ENCODE measurements at regions not wholly inside any gene's neighbourhood (a gene's known extent, or its start where the extent isn't known, plus 50 kb on each side); places are given as distances from the start of the nearest gene placed in this dataset.

DNA sequence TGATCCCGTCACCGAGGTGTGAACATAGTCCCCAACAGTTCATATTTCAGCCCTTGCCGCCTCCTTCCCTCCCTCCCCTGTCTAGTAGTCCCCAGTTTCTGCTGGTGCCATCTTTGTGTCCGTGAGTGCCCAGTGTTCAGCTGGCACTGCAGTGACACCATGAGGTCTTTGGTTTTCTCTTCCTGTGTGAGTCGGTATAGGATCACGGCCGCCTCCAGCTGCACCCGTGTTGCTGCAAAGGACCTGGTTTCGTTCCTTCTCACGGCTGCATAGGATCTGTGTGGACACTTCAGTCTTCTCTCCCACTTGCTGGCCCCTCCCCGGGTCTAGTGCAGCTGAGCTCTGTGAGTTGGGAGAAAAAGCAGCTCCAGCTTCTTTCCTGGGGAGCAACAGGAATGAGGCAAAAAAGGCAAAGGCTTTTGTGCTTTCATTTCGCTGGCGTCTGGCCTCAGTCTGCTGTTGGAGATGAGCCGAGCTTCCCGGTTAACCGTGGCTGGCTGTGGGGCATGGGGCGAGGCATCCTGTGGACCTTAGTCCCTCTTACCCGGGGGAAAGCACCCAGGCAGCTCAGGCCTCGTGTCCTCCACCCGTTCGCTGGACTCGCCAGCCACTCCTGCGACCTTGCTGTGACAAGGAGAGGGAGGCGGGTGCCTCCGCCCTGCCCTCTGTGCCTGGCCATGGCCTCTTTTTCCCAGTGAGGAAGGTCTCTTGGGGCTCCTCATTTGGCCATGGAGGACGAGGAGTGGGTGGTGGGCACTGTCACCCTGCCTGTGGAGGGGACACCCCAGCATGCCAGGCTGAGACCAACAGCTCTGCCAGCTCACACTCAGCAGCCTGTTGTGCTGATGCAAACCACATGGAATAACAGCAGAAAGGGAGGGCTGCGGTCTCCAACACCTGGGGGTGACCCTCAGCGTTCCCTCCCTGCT is 196.5 kb downstream of the TEX29 start:
- H3K36me3 ChIP-seq (replicated peaks in 1 of 2; ENCODE audit: control insufficient read depth in 1 of 2, insufficient read depth in 2 of 2, low read length in 2 of 2), result no peaks in the 10 kb centered on the region
- H3K4me2 ChIP-seq (replicated peaks; ENCODE audit: extremely low read depth, low read length, poor library complexity, severe bottlenecking), result no peak overlapping the region
- peaks cover 4 to 5% (median 4%) of the 10 kb centered on the region in 3 donors for H3K27me3 Mint-ChIP-seq (ENCODE audit: low read depth in 3 of 3)
- H3K9me3 Mint-ChIP-seq, result peaks cover 0 to 3% (median 0%) of the 10 kb centered on the region in 7 donors
- no peaks in the 10 kb centered on the region for H3K79me2 ChIP-seq (ENCODE audit: insufficient read depth, low read length)
- H4K20me1 ChIP-seq (ENCODE audit: insufficient read depth, low read length), result no peaks in the 10 kb centered on the region
- no peak overlapping the region for H3K27ac ChIP-seq (ENCODE audit: low read depth in 1 of 2, low read length in 2 of 2)
- no peaks in the 10 kb centered on the region for H3K27me3 ChIP-seq (ENCODE audit: control insufficient read depth in 2 of 2, insufficient read depth in 2 of 2, low read length in 2 of 2)
- no peak overlapping the region for H3K4me3 Mint-ChIP-seq
- H3K36me3 Mint-ChIP-seq, result no peaks in the 10 kb centered on the region
- TF ChIP-seq CTCF (IDR thresholded peaks at IDR 0.05), result no peak
- no peaks in the 10 kb centered on the region for H3K4me1 Mint-ChIP-seq
- intact Hi-C loops (cut with micrococcal nuclease), result no loop called here
- no peaks in the 10 kb centered on the region for H3K9me3 ChIP-seq (replicated peaks in 1 of 2; ENCODE audit: control insufficient read depth in 1 of 2, insufficient read depth in 1 of 2, low read length in 2 of 2)
- WGBS (ENCODE audit: insufficient coverage), result 88% methylated on average over 23 of the region's 28 CpGs
- no peak for DNase-seq
- H2AFZ ChIP-seq (ENCODE audit: insufficient read depth, low read depth, low read length, poor library complexity, severe bottlenecking), result no peak overlapping the region
- H3K4me1 ChIP-seq (ENCODE audit: control insufficient read depth in 1 of 2, insufficient read depth in 2 of 2, low read length in 2 of 2), result no peaks in the 10 kb centered on the region
- H3K9ac ChIP-seq (ENCODE audit: insufficient read depth, low read length, poor library complexity, severe bottlenecking), result no peak overlapping the region
- H3K4me3 ChIP-seq (replicated peaks in 1 of 3; ENCODE audit: low read depth in 2 of 3, low read length in 3 of 3), result no peak overlapping the region
- no peak overlapping the region for H3K27ac Mint-ChIP-seq

GRCh38 chr13:111517641-111518010 is 197.2 kb downstream of the TEX29 start:
- no peak overlapping the region for H2AFZ ChIP-seq (ENCODE audit: insufficient read depth, low read depth, low read length, poor library complexity, severe bottlenecking)
- no peak for TF ChIP-seq CTCF (IDR thresholded peaks at IDR 0.05)
- H4K20me1 ChIP-seq (ENCODE audit: insufficient read depth, low read length), result no peaks in the 10 kb centered on the region
- H3K4me2 ChIP-seq (replicated peaks; ENCODE audit: extremely low read depth, low read length, poor library complexity, severe bottlenecking), result no peak overlapping the region
- peaks cover 0 to 3% (median 0%) of the 10 kb centered on the region in 7 donors for H3K9me3 Mint-ChIP-seq
- H3K27me3 ChIP-seq (ENCODE audit: control insufficient read depth in 2 of 2, insufficient read depth in 2 of 2, low read length in 2 of 2), result no peaks in the 10 kb centered on the region
- no peak overlapping the region for H3K27ac Mint-ChIP-seq
- no peak overlapping the region for H3K27ac ChIP-seq (ENCODE audit: low read depth in 1 of 2, low read length in 2 of 2)
- no peaks in the 10 kb centered on the region for H3K4me1 ChIP-seq (ENCODE audit: control insufficient read depth in 1 of 2, insufficient read depth in 2 of 2, low read length in 2 of 2)
- intact Hi-C loops (cut with micrococcal nuclease), result no loop called here
- no peaks in the 10 kb centered on the region for H3K9me3 ChIP-seq (replicated peaks in 1 of 2; ENCODE audit: control insufficient read depth in 1 of 2, insufficient read depth in 1 of 2, low read length in 2 of 2)
- no peak overlapping the region for H3K9ac ChIP-seq (ENCODE audit: insufficient read depth, low read length, poor library complexity, severe bottlenecking)
- no peak overlapping the region for H3K4me3 ChIP-seq (replicated peaks in 1 of 3; ENCODE audit: low read depth in 2 of 3, low read length in 3 of 3)
- peaks cover 4 to 5% (median 4%) of the 10 kb centered on the region in 3 donors for H3K27me3 Mint-ChIP-seq (ENCODE audit: low read depth in 3 of 3)
- H3K79me2 ChIP-seq (ENCODE audit: insufficient read depth, low read length), result no peaks in the 10 kb centered on the region
- no peaks in the 10 kb centered on the region for H3K4me1 Mint-ChIP-seq
- no peak for DNase-seq
- no peak overlapping the region for H3K4me3 Mint-ChIP-seq
- H3K36me3 ChIP-seq (replicated peaks in 1 of 2; ENCODE audit: control insufficient read depth in 1 of 2, insufficient read depth in 2 of 2, low read length in 2 of 2), result no peaks in the 10 kb centered on the region
- WGBS (ENCODE audit: insufficient coverage), result 88% methylated on average over 3 of the region's 10 CpGs
- no peaks in the 10 kb centered on the region for H3K36me3 Mint-ChIP-seq

All from CD14-positive monocyte (primary cell).